OCI-LY3 (cell line): ENCODE measurements at regions not wholly inside any gene's neighbourhood (a gene's known extent, or its start where the extent isn't known, plus 50 kb on each side); places are given as distances from the start of the nearest gene placed in this dataset.

Experiments
- CTCF ChIP-seq: fragments of 200-600, 300-600 bp; sonication (generic); IDR thresholded peaks from 2 replicates; pipeline ENCODE4 v1.5.1; 2014; ENCODE audit warnings: antibody characterized with exemption, low read length, low read depth
- EZH2phosphoT487 ChIP-seq: fragments of 200-600 bp; shearing (Covaris generic); IDR thresholded peaks from 2 replicates; pipeline ENCODE4 v1.6.1; 2018; ENCODE audit warnings: antibody characterized with exemption, mixed run types, low read depth

GRCh38 chr14:65170768-65171507 is 68.6 kb upstream of the MAX start:
- TF ChIP-seq CTCF (peak; percentile 29; the same call in 1 of the 2 replicates), EZH2phosphoT487 (no peak)
